Upper lobe of right lung (tissue), 1 donor: ENCODE measurements at regions not wholly inside any gene's neighbourhood (a gene's known extent, or its start where the extent isn't known, plus 50 kb on each side); places are given as distances from the start of the nearest gene placed in this dataset.

Experiments used
- ATAC-seq: fragments of 200-7000 bp; cut with Tn5 transposase; one replicate; pipeline ENCODE4 v1.9.1; 2020; ENCODE audit warnings: mild to moderate bottlenecking, moderate library complexity
- DNase-seq: peaks from one replicate; pipeline ENCODE4 v3.0.0-alpha.2; 2020
- H3K27ac ChIP-seq: fragments of 200-600 bp; one replicate; pipeline ENCODE4 v1.8.0; 2022
- H3K27me3 ChIP-seq: fragments of 200-600 bp; one replicate; pipeline ENCODE4 v1.8.0; 2022; ENCODE audit warnings: mild to moderate bottlenecking
- H3K36me3 ChIP-seq: fragments of 200-600 bp; one replicate; pipeline ENCODE4 v1.8.0; 2022
- H3K4me1 ChIP-seq: fragments of 200-600 bp; one replicate; pipeline ENCODE4 v1.8.0; 2022
- H3K4me3 ChIP-seq: fragments of 200-600 bp; one replicate; pipeline ENCODE4 v1.8.0; 2022; ENCODE audit warnings: mild to moderate bottlenecking
- H3K9me3 ChIP-seq: fragments of 200-600 bp; one replicate; pipeline ENCODE4 v1.8.0; 2022
- intact Hi-C: fragments of 100-400 bp; cut with DNase I; formaldehyde crosslinking; loops from one replicate; pipeline ENCODE4 v1.11.0; 2022
- TF ChIP-seq, protein P1 (sequence below): fragments of 200-600 bp; IDR thresholded peaks from one replicate; pipeline ENCODE4 v1.8.0; 2022; ENCODE audit warnings: antibody characterized with exemption
- donor health status: DM: no; HTN: yes; CAD: no; lungs with severe emphysema.

DNA sequence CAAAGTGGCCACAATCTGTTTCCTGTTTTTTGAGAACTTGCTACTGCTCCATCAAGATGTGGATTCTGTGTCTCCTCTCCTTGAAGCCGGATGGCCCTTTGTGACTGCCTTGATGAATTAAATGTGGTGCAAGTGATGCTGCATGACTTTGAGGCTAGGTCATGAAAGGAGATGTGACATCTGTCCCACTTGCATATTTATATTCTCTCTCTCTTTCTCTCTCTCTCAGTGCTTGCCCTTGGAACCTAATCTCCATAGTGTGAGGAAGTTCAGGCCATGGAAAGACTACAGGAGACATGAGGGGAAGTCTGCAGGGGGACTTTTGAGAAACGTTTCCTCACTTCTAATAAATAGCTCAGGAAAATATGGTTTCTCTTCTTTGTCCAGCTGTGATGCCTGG, 50.0 kb upstream of the ADPGK start:
- no peak for ATAC-seq
- intact Hi-C loops, result no loop called here

More for the DNA sequence above, 50.0 kb upstream of the ADPGK start:
- no peak overlapping the region for H3K4me3 ChIP-seq
- no peak for DNase-seq
- no peaks in the 10 kb centered on the region for H3K36me3 ChIP-seq
- H3K9me3 ChIP-seq, result no peaks in the 10 kb centered on the region
- no peaks in the 10 kb centered on the region for H3K4me1 ChIP-seq
- no peak overlapping the region for H3K27ac ChIP-seq
- TF ChIP-seq, protein P1, sequence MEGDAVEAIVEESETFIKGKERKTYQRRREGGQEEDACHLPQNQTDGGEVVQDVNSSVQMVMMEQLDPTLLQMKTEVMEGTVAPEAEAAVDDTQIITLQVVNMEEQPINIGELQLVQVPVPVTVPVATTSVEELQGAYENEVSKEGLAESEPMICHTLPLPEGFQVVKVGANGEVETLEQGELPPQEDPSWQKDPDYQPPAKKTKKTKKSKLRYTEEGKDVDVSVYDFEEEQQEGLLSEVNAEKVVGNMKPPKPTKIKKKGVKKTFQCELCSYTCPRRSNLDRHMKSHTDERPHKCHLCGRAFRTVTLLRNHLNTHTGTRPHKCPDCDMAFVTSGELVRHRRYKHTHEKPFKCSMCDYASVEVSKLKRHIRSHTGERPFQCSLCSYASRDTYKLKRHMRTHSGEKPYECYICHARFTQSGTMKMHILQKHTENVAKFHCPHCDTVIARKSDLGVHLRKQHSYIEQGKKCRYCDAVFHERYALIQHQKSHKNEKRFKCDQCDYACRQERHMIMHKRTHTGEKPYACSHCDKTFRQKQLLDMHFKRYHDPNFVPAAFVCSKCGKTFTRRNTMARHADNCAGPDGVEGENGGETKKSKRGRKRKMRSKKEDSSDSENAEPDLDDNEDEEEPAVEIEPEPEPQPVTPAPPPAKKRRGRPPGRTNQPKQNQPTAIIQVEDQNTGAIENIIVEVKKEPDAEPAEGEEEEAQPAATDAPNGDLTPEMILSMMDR, result no peak
- H3K27me3 ChIP-seq, result no peaks in the 10 kb centered on the region
